Esophagus squamous epithelium (tissue), 4 donors: ENCODE measurements at regions not wholly inside any gene's neighbourhood (a gene's known extent, or its start where the extent isn't known, plus 50 kb on each side); places are given as distances from the start of the nearest gene placed in this dataset.

Experiments
- POLR2A ChIP-seq, 4 donors: fragments of 450-650 bp; IDR thresholded peaks; one replicate each; pipeline ENCODE4 v1.6.1; 2017; ENCODE audit warnings: antibody characterized with exemption in 4 of 4, mild to moderate bottlenecking in 4 of 4, moderate library complexity in 3 of 4
- TF ChIP-seq, protein P1 (sequence below), 6 experiments: fragments of 450-650 bp in 4 of 6; fragments of 200-600 bp in 2 of 6; sonication (generic) in 2 of 6; IDR thresholded peaks; one replicate each; pipeline ENCODE4 v1.5.1; 2016 to 2019; ENCODE audit warnings: antibody characterized with exemption in 6 of 6, mild to moderate bottlenecking in 4 of 6, moderate library complexity in 4 of 6

- TF ChIP-seq, protein P1, sequence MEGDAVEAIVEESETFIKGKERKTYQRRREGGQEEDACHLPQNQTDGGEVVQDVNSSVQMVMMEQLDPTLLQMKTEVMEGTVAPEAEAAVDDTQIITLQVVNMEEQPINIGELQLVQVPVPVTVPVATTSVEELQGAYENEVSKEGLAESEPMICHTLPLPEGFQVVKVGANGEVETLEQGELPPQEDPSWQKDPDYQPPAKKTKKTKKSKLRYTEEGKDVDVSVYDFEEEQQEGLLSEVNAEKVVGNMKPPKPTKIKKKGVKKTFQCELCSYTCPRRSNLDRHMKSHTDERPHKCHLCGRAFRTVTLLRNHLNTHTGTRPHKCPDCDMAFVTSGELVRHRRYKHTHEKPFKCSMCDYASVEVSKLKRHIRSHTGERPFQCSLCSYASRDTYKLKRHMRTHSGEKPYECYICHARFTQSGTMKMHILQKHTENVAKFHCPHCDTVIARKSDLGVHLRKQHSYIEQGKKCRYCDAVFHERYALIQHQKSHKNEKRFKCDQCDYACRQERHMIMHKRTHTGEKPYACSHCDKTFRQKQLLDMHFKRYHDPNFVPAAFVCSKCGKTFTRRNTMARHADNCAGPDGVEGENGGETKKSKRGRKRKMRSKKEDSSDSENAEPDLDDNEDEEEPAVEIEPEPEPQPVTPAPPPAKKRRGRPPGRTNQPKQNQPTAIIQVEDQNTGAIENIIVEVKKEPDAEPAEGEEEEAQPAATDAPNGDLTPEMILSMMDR (IDR thresholded peaks at IDR 0.05) = no peak
- TF ChIP-seq POLR2A (IDR thresholded peaks at IDR 0.05) = no peak
These were observed 389.4 kb downstream of the DIPK2A start for GRCh38 chr3:144361002-144361401.
